ENCODE measurements at regions not wholly inside any gene's neighbourhood (a gene's known extent, or its start where the extent isn't known, plus 50 kb on each side); places are given as distances from the start of the nearest gene placed in this dataset.
A peak's percentile ranks its signal among the peaks of the same experiment; 100 is the strongest.

GRCh38 chr2:235257590-235257989, 236.3 kb upstream of the AGAP1 start:
- TF ChIP-seq, protein P1, sequence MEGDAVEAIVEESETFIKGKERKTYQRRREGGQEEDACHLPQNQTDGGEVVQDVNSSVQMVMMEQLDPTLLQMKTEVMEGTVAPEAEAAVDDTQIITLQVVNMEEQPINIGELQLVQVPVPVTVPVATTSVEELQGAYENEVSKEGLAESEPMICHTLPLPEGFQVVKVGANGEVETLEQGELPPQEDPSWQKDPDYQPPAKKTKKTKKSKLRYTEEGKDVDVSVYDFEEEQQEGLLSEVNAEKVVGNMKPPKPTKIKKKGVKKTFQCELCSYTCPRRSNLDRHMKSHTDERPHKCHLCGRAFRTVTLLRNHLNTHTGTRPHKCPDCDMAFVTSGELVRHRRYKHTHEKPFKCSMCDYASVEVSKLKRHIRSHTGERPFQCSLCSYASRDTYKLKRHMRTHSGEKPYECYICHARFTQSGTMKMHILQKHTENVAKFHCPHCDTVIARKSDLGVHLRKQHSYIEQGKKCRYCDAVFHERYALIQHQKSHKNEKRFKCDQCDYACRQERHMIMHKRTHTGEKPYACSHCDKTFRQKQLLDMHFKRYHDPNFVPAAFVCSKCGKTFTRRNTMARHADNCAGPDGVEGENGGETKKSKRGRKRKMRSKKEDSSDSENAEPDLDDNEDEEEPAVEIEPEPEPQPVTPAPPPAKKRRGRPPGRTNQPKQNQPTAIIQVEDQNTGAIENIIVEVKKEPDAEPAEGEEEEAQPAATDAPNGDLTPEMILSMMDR (IDR thresholded peaks at IDR 0.05): no peak
- no peak for TF ChIP-seq POLR2A (IDR thresholded peaks at IDR 0.05)
- DNase-seq (ENCODE audit: low spot score in 2 of 2): no peak
- 97 to 100% methylated on average over 1 of the region's 1 CpG for WGBS, 2 donors
- intact Hi-C loops (cut with DNase I; ENCODE audit: low total_unique reads): no loop called here
- no peak overlapping the region for H3K4me3 ChIP-seq (ENCODE audit: low read depth, poor library complexity, severe bottlenecking)

GRCh38 chr2:235262750-235263149, 231.1 kb upstream of the AGAP1 start:
- DNase-seq (ENCODE audit: low spot score in 2 of 2): no peak
- H3K4me3 ChIP-seq (ENCODE audit: low read depth, poor library complexity, severe bottlenecking): no peak overlapping the region
- intact Hi-C loops (cut with DNase I; ENCODE audit: low total_unique reads): no loop called here
- 59 to 83% methylated on average over 4 of the region's 4 CpGs for WGBS, 2 donors
- TF ChIP-seq POLR2A (IDR thresholded peaks at IDR 0.05): no peak
- TF ChIP-seq, protein P1 (IDR thresholded peaks at IDR 0.05): no peak

- TF ChIP-seq, protein P1 (IDR thresholded peaks at IDR 0.05): no peak
- TF ChIP-seq POLR2A (IDR thresholded peaks at IDR 0.05): no peak
- DNase-seq (ENCODE audit: low spot score in 2 of 2): peak; percentile 66 to 93
- H3K4me3 ChIP-seq (ENCODE audit: low read depth, poor library complexity, severe bottlenecking): no peak overlapping the region
These were observed 230.4 kb upstream of the AGAP1 start for GRCh38 chr2:235263205-235264120.

GRCh38 chr2:235264121-235264493, 229.7 kb upstream of the AGAP1 start:
- DNase-seq (ENCODE audit: low spot score in 2 of 2): no peak
- no peak overlapping the region for H3K4me3 ChIP-seq (ENCODE audit: low read depth, poor library complexity, severe bottlenecking)
- 88% methylated on average over 1 of the region's 1 CpG for WGBS, 2 donors
- TF ChIP-seq, protein P1 (IDR thresholded peaks at IDR 0.05): no peak
- no peak for TF ChIP-seq POLR2A (IDR thresholded peaks at IDR 0.05)
- intact Hi-C loops (cut with DNase I; ENCODE audit: low total_unique reads): no loop called here

More at GRCh38 chr2:235263205-235264120, 230.4 kb upstream of the AGAP1 start:
- intact Hi-C loops (cut with DNase I; ENCODE audit: low total_unique reads): no loop called here
- WGBS, 2 donors: 28 to 31% methylated on average over 28 of the region's 28 CpGs

DNA sequence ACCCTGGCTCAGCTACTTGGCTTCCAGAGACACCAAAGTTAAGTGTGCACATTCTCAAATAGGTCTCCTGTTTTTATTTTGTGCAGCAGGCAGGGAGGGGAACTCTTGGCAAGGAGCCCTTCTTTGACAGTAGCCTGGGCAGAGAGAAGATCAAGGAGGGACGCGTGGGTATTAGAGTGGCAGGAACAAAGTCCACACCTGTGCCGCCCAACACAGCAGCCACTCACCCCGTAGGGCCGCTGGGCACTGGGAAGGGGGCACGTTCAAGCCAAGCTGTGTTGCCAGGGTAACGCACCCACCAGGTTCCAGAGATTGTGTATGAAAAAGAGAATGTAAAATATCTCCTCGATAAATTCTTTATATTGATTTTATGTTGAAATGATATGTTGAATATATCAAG, 229.3 kb upstream of the AGAP1 start:
- WGBS, 2 donors: 81 to 85% methylated on average over 8 of the region's 8 CpGs
- intact Hi-C loops (cut with DNase I; ENCODE audit: low total_unique reads): no loop called here
- H3K4me3 ChIP-seq (ENCODE audit: low read depth, poor library complexity, severe bottlenecking): no peak overlapping the region
- TF ChIP-seq, protein P1 (IDR thresholded peaks at IDR 0.05): no peak
- TF ChIP-seq POLR2A (IDR thresholded peaks at IDR 0.05): no peak
- no peak for DNase-seq (ENCODE audit: low spot score in 2 of 2)
